LNCaP clone FGC (cell line): ENCODE measurements at regions not wholly inside any gene's neighbourhood (a gene's known extent, or its start where the extent isn't known, plus 50 kb on each side); places are given as distances from the start of the nearest gene placed in this dataset.

ENCODE experiments used
- DNase-seq: peaks from one replicate; pipeline ENCODE4 v3.0.0-alpha.2; 2011; ENCODE audit warnings: low read depth
- H3K4me3 ChIP-seq: 2 replicates; pipeline ENCODE4 v1.5.1; 2011; ENCODE audit warnings: mild to moderate bottlenecking, low read depth, low read length, control low read depth
- CTCF ChIP-seq: IDR thresholded peaks from 2 replicates; pipeline ENCODE4 v1.5.1; 2012; ENCODE audit warnings: mild to moderate bottlenecking; ENCODE audit not compliant: control insufficient read depth, insufficient read depth; ENCODE audit errors: extremely low read depth

- no peak overlapping the region for H3K4me3 ChIP-seq
- peak; percentile 63 for DNase-seq
Measured at GRCh38 chr6:137707590-137708360, 159.3 kb upstream of the TNFAIP3 start.

GRCh38 chr6:137708481-137708880 lies 158.6 kb upstream of the TNFAIP3 start:
- DNase-seq, result no peak
- no peak overlapping the region for H3K4me3 ChIP-seq
- no peak for TF ChIP-seq CTCF

More at GRCh38 chr6:137707590-137708360, 159.3 kb upstream of the TNFAIP3 start:
- TF ChIP-seq CTCF, result peak; percentile 66

- DNase-seq, result no peak
- no peak for TF ChIP-seq CTCF
- no peak overlapping the region for H3K4me3 ChIP-seq
Measured at GRCh38 chr6:137709424-137710236, 157.4 kb upstream of the TNFAIP3 start.

GRCh38 chr6:137711972-137712371 lies 155.1 kb upstream of the TNFAIP3 start:
- no peak overlapping the region for H3K4me3 ChIP-seq
- no peak for DNase-seq
- no peak for TF ChIP-seq CTCF

GRCh38 chr6:137712587-137712986 lies 154.5 kb upstream of the TNFAIP3 start:
- no peak for DNase-seq
- no peak overlapping the region for H3K4me3 ChIP-seq
- no peak for TF ChIP-seq CTCF

- H3K4me3 ChIP-seq, result no peak overlapping the region
- no peak for TF ChIP-seq CTCF
- DNase-seq, result no peak
Measured at GRCh38 chr6:137715589-137716045, 151.4 kb upstream of the TNFAIP3 start.
